Stimulated activated naive CD4-positive, alpha-beta T cell (primary cell): ENCODE measurements at regions not wholly inside any gene's neighbourhood (a gene's known extent, or its start where the extent isn't known, plus 50 kb on each side); places are given as distances from the start of the nearest gene placed in this dataset.

Experiments used
- DNase-seq, 6 experiments: peaks; one replicate each; lab custom pipeline; 2025; lab: John Stamatoyannopoulos, UW

GRCh38 chr9:129489838-129490582 is 130.9 kb downstream of the C9orf50 start:
- peak; percentile 33 to 70 (median 66) for DNase-seq

GRCh38 chr9:129487658-129488483 is 133.0 kb downstream of the C9orf50 start:
- peak in 3 of 6 experiments; percentile 55 to 60 (median 57) for DNase-seq

- DNase-seq = no peak
Measured at GRCh38 chr9:129486756-129487657, 133.9 kb downstream of the C9orf50 start.

- DNase-seq = no peak
Measured at GRCh38 chr9:129485145-129485774, 135.6 kb downstream of the C9orf50 start.

GRCh38 chr9:129484352-129485000 is 136.4 kb downstream of the C9orf50 start:
- DNase-seq = no peak

- DNase-seq = peak in 3 of 6 experiments; percentile 19 to 22 (median 21)
Measured at GRCh38 chr9:129483415-129484351, 137.2 kb downstream of the C9orf50 start.

GRCh38 chr9:129482521-129483414 is 138.1 kb downstream of the C9orf50 start:
- DNase-seq = peak in 4 of 6 experiments; percentile 20 to 37 (median 25)

- DNase-seq = no peak
Measured at GRCh38 chr9:129481810-129482511, 138.9 kb downstream of the C9orf50 start.

- DNase-seq = no peak
Measured at GRCh38 chr9:129481424-129481809, 139.5 kb downstream of the C9orf50 start.

GRCh38 chr9:129480745-129481144 is 140.2 kb downstream of the C9orf50 start:
- DNase-seq = no peak

GRCh38 chr9:129480227-129480626 is 140.7 kb downstream of the C9orf50 start:
- no peak for DNase-seq

GRCh38 chr9:129479631-129480011 is 141.3 kb downstream of the C9orf50 start:
- no peak for DNase-seq

- DNase-seq = no peak
Measured at GRCh38 chr9:129478961-129479630, 141.8 kb downstream of the C9orf50 start.

- DNase-seq = no peak
Measured at GRCh38 chr9:129478461-129478860, 142.4 kb downstream of the C9orf50 start.

GRCh38 chr9:129476821-129477611 is 143.9 kb downstream of the C9orf50 start:
- no peak for DNase-seq

- DNase-seq = no peak
Measured at GRCh38 chr9:129474740-129475404, 146.0 kb downstream of the C9orf50 start.
